PC-9 (cell line): ENCODE measurements at regions not wholly inside any gene's neighbourhood (a gene's known extent, or its start where the extent isn't known, plus 50 kb on each side); places are given as distances from the start of the nearest gene placed in this dataset.

Source experiments
- BruUV-seq: library from RNA; stranded (reverse); fragments of 400-500 nt; replicated peaks from 2 replicates; lab custom pipeline; 2021; lab: Mats Ljungman, UMichigan
- CTCF ChIA-PET: fragments of 300-600 bp; sonication (Branson Sonifier 250); formaldehyde crosslinking; loops from one replicate; lab custom pipeline; 2022; ENCODE audit warnings: antibody characterized with exemption; lab: Charles Lee
- POLR2A ChIA-PET: fragments of 300-600 bp; sonication (Branson Sonifier 250); formaldehyde crosslinking; loops from one replicate; lab custom pipeline; 2022; ENCODE audit warnings: antibody characterized with exemption; ENCODE audit not compliant: unreplicated experiment; lab: Charles Lee
- DNase-seq, 2 experiments: peaks; one replicate each; pipeline versions ENCODE4 v3.0.0 to v3.0.0-alpha.2; 2015 to 2022; ENCODE audit warnings: mixed read lengths in 1 of 2
- H2AFZ ChIP-seq: fragments of 200-600 bp; sonication (generic); 2 replicates; pipeline ENCODE4 v1.8.1; 2017; ENCODE audit warnings: antibody characterized with exemption
- H3F3A ChIP-seq: fragments of 200-600 bp; sonication (generic); 2 replicates; pipeline ENCODE4 v1.8.1; 2017; ENCODE audit warnings: antibody characterized with exemption, mild to moderate bottlenecking, low read depth; ENCODE audit not compliant: insufficient read depth
- H3K27ac ChIP-seq: fragments of 200-600 bp; sonication (generic); 2 replicates; pipeline ENCODE4 v1.6.1; 2016; ENCODE audit warnings: mixed run types
- H3K27me3 ChIP-seq: fragments of 200-600 bp; sonication (generic); 2 replicates; pipeline ENCODE4 v1.6.1; 2016; ENCODE audit warnings: low read depth, mixed run types; ENCODE audit not compliant: insufficient read depth
- H3K36me3 ChIP-seq: fragments of 200-600 bp; sonication (generic); 2 replicates; pipeline ENCODE4 v1.6.1; 2016; ENCODE audit warnings: low read depth, mixed run types
- H3K4me1 ChIP-seq: fragments of 200-600 bp; sonication (generic); replicated peaks from 2 replicates; pipeline ENCODE4 v1.6.1; 2016; ENCODE audit warnings: mixed run types; ENCODE audit not compliant: insufficient read depth
- H3K4me2 ChIP-seq: fragments of 200-600 bp; sonication (generic); 2 replicates; pipeline ENCODE4 v1.6.1; 2017; ENCODE audit warnings: mixed run types
- H3K4me3 ChIP-seq: fragments of 200-600 bp; sonication (generic); 2 replicates; pipeline ENCODE4 v1.6.1; 2016; ENCODE audit warnings: mixed run types
- H3K79me2 ChIP-seq: fragments of 200-600 bp; sonication (generic); 2 replicates; pipeline ENCODE4 v1.6.1; 2017; ENCODE audit warnings: low read depth, mixed run types
- H3K9me2 ChIP-seq: fragments of 200-600 bp; sonication (generic); 2 replicates; pipeline ENCODE4 v1.8.1; 2017; ENCODE audit warnings: mild to moderate bottlenecking; ENCODE audit not compliant: insufficient read depth
- H3K9me3 ChIP-seq: fragments of 200-600 bp; sonication (generic); 2 replicates; pipeline ENCODE4 v1.8.1; 2016; ENCODE audit warnings: low read depth; ENCODE audit not compliant: insufficient read depth
- H4K20me1 ChIP-seq: fragments of 200-600 bp; sonication (generic); 2 replicates; pipeline ENCODE4 v1.8.1; 2017; ENCODE audit not compliant: insufficient read depth
- CTCF ChIP-seq: fragments of 200-600 bp; sonication (generic); conservative IDR thresholded peaks from 2 replicates; pipeline ENCODE4 v1.6.1; 2017; ENCODE audit warnings: mixed run types, antibody characterized with exemption, mild to moderate bottlenecking, moderate library complexity
- EZH2 ChIP-seq: fragments of 200-600 bp; sonication (generic); IDR thresholded peaks from 2 replicates; pipeline ENCODE4 v1.8.0; 2017; ENCODE audit warnings: antibody characterized with exemption, low read depth
- intact Hi-C: fragments of 100-400 bp; cut with micrococcal nuclease; formaldehyde crosslinking; loops from one replicate; pipeline ENCODE4 v1.10.0; 2022; ENCODE audit not compliant: unreplicated experiment

GRCh38 chr18:40040574-40040973 lies 1914.5 kb upstream of the PIK3C3 start:
- Histone ChIP-seq H3F3A (no peaks in the 10 kb centered on the region), H3K27me3 (no peaks in the 10 kb centered on the region), H2AFZ (no peak overlapping the region), H3K9me2 (no peaks in the 10 kb centered on the region), H3K79me2 (no peaks in the 10 kb centered on the region), H3K4me2 (no peak overlapping the region), H3K36me3 (no peaks in the 10 kb centered on the region), H3K4me3 (no peak overlapping the region), H4K20me1 (no peaks in the 10 kb centered on the region), H3K4me1 (no peaks in the 10 kb centered on the region), H3K9me3 (no peaks in the 10 kb centered on the region), H3K27ac (no peak overlapping the region)
- no TSS peak for BruUV-seq
- DNase-seq: no peak
- intact Hi-C loops: no loop called here
- CTCF ChIA-PET: no interaction called here
- POLR2A ChIA-PET: no interaction called here
- TF ChIP-seq EZH2 (no peak), CTCF (no peak)

GRCh38 chr18:40037356-40037755 lies 1917.7 kb upstream of the PIK3C3 start:
- Histone ChIP-seq H3K4me3 (no peak overlapping the region), H3F3A (no peaks in the 10 kb centered on the region), H3K36me3 (no peaks in the 10 kb centered on the region), H3K27ac (no peak overlapping the region), H3K9me3 (no peaks in the 10 kb centered on the region), H4K20me1 (no peaks in the 10 kb centered on the region), H2AFZ (no peak overlapping the region), H3K27me3 (no peaks in the 10 kb centered on the region), H3K4me2 (no peak overlapping the region), H3K9me2 (no peaks in the 10 kb centered on the region), H3K4me1 (no peaks in the 10 kb centered on the region), H3K79me2 (no peaks in the 10 kb centered on the region)
- POLR2A ChIA-PET: no interaction called here
- no peak for TF ChIP-seq EZH2
- TF ChIP-seq CTCF: no peak
- intact Hi-C loops: no loop called here
- no TSS peak for BruUV-seq
- CTCF ChIA-PET: no interaction called here
- DNase-seq: no peak

GRCh38 chr18:40036861-40037260 lies 1918.2 kb upstream of the PIK3C3 start:
- intact Hi-C loops: no loop called here
- no peak overlapping the region for H2AFZ ChIP-seq
- H3K27me3 ChIP-seq: no peaks in the 10 kb centered on the region
- H3K4me1 ChIP-seq: no peaks in the 10 kb centered on the region
- ChIA-PET POLR2A (no interaction called here), CTCF (no interaction called here)
- no peaks in the 10 kb centered on the region for H3K9me3 ChIP-seq
- no peaks in the 10 kb centered on the region for H4K20me1 ChIP-seq
- H3F3A ChIP-seq: no peaks in the 10 kb centered on the region
- DNase-seq: no peak
- TF ChIP-seq CTCF: no peak
- no peak for TF ChIP-seq EZH2
- H3K4me3 ChIP-seq: no peak overlapping the region
- H3K4me2 ChIP-seq: no peak overlapping the region
- no peaks in the 10 kb centered on the region for H3K79me2 ChIP-seq
- H3K9me2 ChIP-seq: no peaks in the 10 kb centered on the region
- no TSS peak for BruUV-seq
- no peak overlapping the region for H3K27ac ChIP-seq
- no peaks in the 10 kb centered on the region for H3K36me3 ChIP-seq
